Fibroblast of skin of abdomen (primary cell): ENCODE measurements at regions not wholly inside any gene's neighbourhood (a gene's known extent, or its start where the extent isn't known, plus 50 kb on each side); places are given as distances from the start of the nearest gene placed in this dataset.
A peak's percentile ranks its signal among the peaks of the same experiment; 100 is the strongest.
"Not testable (repeated sequence)": the region's sequence is repeated elsewhere in the genome, so short reads cannot be mapped to it uniquely, and the experiment has no call there.

Experiments
- DNase-seq: peaks from one replicate; pipeline ENCODE4 v3.0.0-alpha.2; 2013

GRCh38 chr4:149120331-149121022, 678.3 kb upstream of the NR3C2 start:
- DNase-seq, result peak; percentile 30

- DNase-seq, result peak; percentile 24
Measured at GRCh38 chr4:149116806-149117205, 674.6 kb upstream of the NR3C2 start.

GRCh38 chr4:149113804-149114430, 671.7 kb upstream of the NR3C2 start:
- DNase-seq, result peak; percentile 89

GRCh38 chr4:149112109-149112508, 669.9 kb upstream of the NR3C2 start:
- no peak for DNase-seq

GRCh38 chr4:149110481-149110880, 668.3 kb upstream of the NR3C2 start:
- no peak for DNase-seq

GRCh38 chr4:149108626-149109025, 666.4 kb upstream of the NR3C2 start:
- DNase-seq, result no peak

- DNase-seq, result no peak
Measured at GRCh38 chr4:149102765-149103164, 660.6 kb upstream of the NR3C2 start.

GRCh38 chr4:149101649-149102048, 659.4 kb upstream of the NR3C2 start:
- no peak for DNase-seq

- DNase-seq, result peak; percentile 38
Measured at GRCh38 chr4:149095811-149096210, 653.6 kb upstream of the NR3C2 start.

GRCh38 chr4:149095001-149095400, 652.8 kb upstream of the NR3C2 start:
- DNase-seq, result no peak

- no peak for DNase-seq
Measured at GRCh38 chr4:149084144-149084543, 641.9 kb upstream of the NR3C2 start.

- peak; percentile 13 for DNase-seq
Measured at GRCh38 chr4:149077181-149077580, 635.0 kb upstream of the NR3C2 start.

- no peak for DNase-seq
Measured at GRCh38 chr4:149076401-149076800, 634.2 kb upstream of the NR3C2 start.

- no peak for DNase-seq
Measured at GRCh38 chr4:149072384-149072783, 630.2 kb upstream of the NR3C2 start.

GRCh38 chr4:149065753-149066152, 623.5 kb upstream of the NR3C2 start:
- peak; percentile 2 for DNase-seq

- DNase-seq, result peak; percentile 1
Measured at GRCh38 chr4:149062997-149063396, 620.8 kb upstream of the NR3C2 start.

- DNase-seq, result no peak
Measured at GRCh38 chr4:149057594-149057993, 615.4 kb upstream of the NR3C2 start.

GRCh38 chr4:149056615-149057014, 614.4 kb upstream of the NR3C2 start:
- DNase-seq, result no peak

GRCh38 chr4:149055624-149056023, 613.4 kb upstream of the NR3C2 start:
- DNase-seq, result no peak

GRCh38 chr4:149050840-149051239, 608.6 kb upstream of the NR3C2 start:
- DNase-seq, result no peak

- no peak for DNase-seq
Measured at GRCh38 chr4:149048451-149049143, 606.4 kb upstream of the NR3C2 start.

GRCh38 chr4:149047368-149047767, 605.2 kb upstream of the NR3C2 start:
- peak; percentile 16 for DNase-seq

- DNase-seq, result no peak
Measured at GRCh38 chr4:149045731-149046130, 603.5 kb upstream of the NR3C2 start.

GRCh38 chr4:149039786-149040185, 597.6 kb upstream of the NR3C2 start:
- not testable (repeated sequence) for DNase-seq
